GM19397 (cell line): ENCODE measurements at regions not wholly inside any gene's neighbourhood (a gene's known extent, or its start where the extent isn't known, plus 50 kb on each side); places are given as distances from the start of the nearest gene placed in this dataset.

Experiments
- ATAC-seq: cut with Tn5 transposase; IDR thresholded peaks from one replicate; pipeline ENCODE4 v1.9.1; 2021; ENCODE audit warnings: mild to moderate bottlenecking, moderate library complexity; ENCODE audit not compliant: unreplicated experiment

- ATAC-seq = no peak
These were observed 371.2 kb upstream of the ROBO2 start for GRCh38 chr3:76668653-76669052.

- ATAC-seq = no peak
These were observed 370.6 kb upstream of the ROBO2 start for GRCh38 chr3:76669322-76669721.

- ATAC-seq = no peak
These were observed 366.7 kb upstream of the ROBO2 start for GRCh38 chr3:76673171-76673570.

GRCh38 chr3:76679541-76679940, 360.4 kb upstream of the ROBO2 start:
- ATAC-seq = no peak

- ATAC-seq = no peak
These were observed 356.6 kb upstream of the ROBO2 start for GRCh38 chr3:76683256-76683655.

- ATAC-seq = no peak
These were observed 355.0 kb upstream of the ROBO2 start for GRCh38 chr3:76684946-76685345.

GRCh38 chr3:76685858-76686257, 354.0 kb upstream of the ROBO2 start:
- ATAC-seq = no peak

GRCh38 chr3:76687019-76687418, 352.9 kb upstream of the ROBO2 start:
- no peak for ATAC-seq

- ATAC-seq = no peak
These were observed 345.8 kb upstream of the ROBO2 start for GRCh38 chr3:76694063-76694462.

GRCh38 chr3:76698136-76698706, 341.7 kb upstream of the ROBO2 start:
- no peak for ATAC-seq

- ATAC-seq = no peak
These were observed 340.1 kb upstream of the ROBO2 start for GRCh38 chr3:76699846-76700245.

GRCh38 chr3:76700323-76700722, 339.6 kb upstream of the ROBO2 start:
- ATAC-seq = no peak

- no peak for ATAC-seq
These were observed 337.2 kb upstream of the ROBO2 start for GRCh38 chr3:76702676-76703075.

GRCh38 chr3:76715426-76715825, 324.5 kb upstream of the ROBO2 start:
- no peak for ATAC-seq

GRCh38 chr3:76723366-76723765, 316.5 kb upstream of the ROBO2 start:
- no peak for ATAC-seq

- no peak for ATAC-seq
These were observed 315.8 kb upstream of the ROBO2 start for GRCh38 chr3:76724075-76724474.

GRCh38 chr3:76724706-76725105, 315.2 kb upstream of the ROBO2 start:
- no peak for ATAC-seq

- no peak for ATAC-seq
These were observed 313.9 kb upstream of the ROBO2 start for GRCh38 chr3:76726034-76726433.

- no peak for ATAC-seq
These were observed 311.5 kb upstream of the ROBO2 start for GRCh38 chr3:76728426-76728825.

GRCh38 chr3:76731471-76731870, 308.4 kb upstream of the ROBO2 start:
- no peak for ATAC-seq

- no peak for ATAC-seq
These were observed 306.7 kb upstream of the ROBO2 start for GRCh38 chr3:76733073-76733759.

- ATAC-seq = no peak
These were observed 304.7 kb upstream of the ROBO2 start for GRCh38 chr3:76735152-76735551.

GRCh38 chr3:76753599-76753998, 286.3 kb upstream of the ROBO2 start:
- ATAC-seq = no peak
